Liver (tissue), 8 donors: ENCODE measurements at regions not wholly inside any gene's neighbourhood (a gene's known extent, or its start where the extent isn't known, plus 50 kb on each side); places are given as distances from the start of the nearest gene placed in this dataset.

Experiments
- DNase-seq: peaks from one replicate; pipeline ENCODE4 v3.0.0-alpha.2; 2017; ENCODE audit warnings: low spot score
- H3K27ac ChIP-seq, 2 donors: one replicate each; pipeline ENCODE4 v1.7.0; 2013; ENCODE audit warnings: inconsistent platforms in 2 of 2, low read length in 2 of 2, control low read depth in 1 of 2, low read depth in 1 of 2, mild to moderate bottlenecking in 1 of 2
- H3K27me3 ChIP-seq, 4 donors: one replicate each; pipeline versions ENCODE4 v1.6.1 to v1.7.0; 2013; ENCODE audit warnings: low read length in 3 of 4, inconsistent platforms in 1 of 4, mild to moderate bottlenecking in 1 of 4, moderate library complexity in 1 of 4; ENCODE audit not compliant: control insufficient read depth in 4 of 4, insufficient read depth in 4 of 4
- H3K36me3 ChIP-seq, 4 donors: one replicate each; pipeline versions ENCODE4 v1.6.1 to v1.7.0; 2013; ENCODE audit warnings: low read length in 3 of 4, mild to moderate bottlenecking in 3 of 4, low read depth in 1 of 4, moderate library complexity in 1 of 4; ENCODE audit not compliant: control insufficient read depth in 4 of 4, insufficient read depth in 3 of 4
- H3K4me1 ChIP-seq, 4 donors: one replicate each; pipeline versions ENCODE4 v1.6.1 to v1.7.0; 2013; ENCODE audit warnings: low read length in 3 of 4, mild to moderate bottlenecking in 3 of 4, moderate library complexity in 1 of 4; ENCODE audit not compliant: control insufficient read depth in 4 of 4, insufficient read depth in 4 of 4
- H3K4me3 ChIP-seq, 3 donors: one replicate each; pipeline versions ENCODE4 v1.6.1 to v1.7.0; 2013; ENCODE audit warnings: low read length in 3 of 3, control low read depth in 1 of 3, low read depth in 1 of 3, mild to moderate bottlenecking in 1 of 3
- H3K9ac ChIP-seq, 2 donors: one replicate each; pipeline ENCODE4 v1.7.0; 2013; ENCODE audit warnings: low read length in 2 of 2, mild to moderate bottlenecking in 2 of 2, moderate library complexity in 2 of 2, control low read depth in 1 of 2, low read depth in 1 of 2
- H3K9me3 ChIP-seq, 4 donors: one replicate each; pipeline versions ENCODE4 v1.6.1 to v1.7.0; 2013; ENCODE audit warnings: low read length in 3 of 4; ENCODE audit not compliant: control insufficient read depth in 4 of 4
- CTCF ChIP-seq: fragments of 150-350 bp; IDR thresholded peaks from 2 replicates; pipeline ENCODE4 v1.5.1; 2017; ENCODE audit warnings: improper control_type of control experiment, low read depth, low read length; ENCODE audit not compliant: missing input control
- FOXA1 ChIP-seq: IDR thresholded peaks from 2 replicates; pipeline ENCODE4 v1.6.1; 2016; ENCODE audit warnings: antibody characterized with exemption
- FOXA2 ChIP-seq: IDR thresholded peaks from 2 replicates; pipeline ENCODE4 v1.6.1; 2016; ENCODE audit warnings: antibody characterized with exemption
- GABPA ChIP-seq, 2 donors: IDR thresholded peaks in 1 of 2; conservative IDR thresholded peaks in 1 of 2; 2 replicates each; pipeline ENCODE4 v1.6.1; 2016; ENCODE audit warnings: antibody characterized with exemption in 2 of 2, mild to moderate bottlenecking in 1 of 2, moderate library complexity in 1 of 2
- HNF4A ChIP-seq, 2 donors: conservative IDR thresholded peaks; 2 replicates each; pipeline ENCODE4 v1.6.1; 2016; ENCODE audit warnings: antibody characterized with exemption in 2 of 2, mild to moderate bottlenecking in 2 of 2
- HNF4G ChIP-seq: IDR thresholded peaks from 2 replicates; pipeline ENCODE4 v1.6.1; 2016; ENCODE audit warnings: antibody characterized with exemption
- MAX ChIP-seq: IDR thresholded peaks from 2 replicates; pipeline ENCODE4 v1.6.1; 2016; ENCODE audit warnings: antibody characterized with exemption
- NR2F2 ChIP-seq: IDR thresholded peaks from 2 replicates; pipeline ENCODE4 v1.6.1; 2016; ENCODE audit warnings: antibody characterized with exemption
- RAD21 ChIP-seq, 2 donors: IDR thresholded peaks; 2 replicates each; pipeline ENCODE4 v1.6.1; 2016; ENCODE audit warnings: antibody characterized with exemption in 2 of 2, mild to moderate bottlenecking in 2 of 2
- RXRA ChIP-seq, 2 donors: IDR thresholded peaks; 2 replicates each; pipeline ENCODE4 v1.6.1; 2017 to 2018; ENCODE audit warnings: antibody characterized with exemption in 2 of 2, mild to moderate bottlenecking in 1 of 2
- TAF1 ChIP-seq: conservative IDR thresholded peaks from 2 replicates; pipeline ENCODE4 v1.6.1; 2016; ENCODE audit warnings: antibody characterized with exemption, mild to moderate bottlenecking
- YY1 ChIP-seq: IDR thresholded peaks from 2 replicates; pipeline ENCODE4 v1.6.1; 2016; ENCODE audit warnings: antibody characterized with exemption, mild to moderate bottlenecking
- WGBS: extraction: QIAGEN DNeasy Blood & Tissue Kit; methylation state at CpG from one replicate; pipeline ENCODE4 v1.1.7; 2013; 5-methylcytosine and 5-hydroxymethylcytosine counted together
- TF ChIP-seq, protein P1 (sequence below): IDR thresholded peaks from 2 replicates; pipeline ENCODE4 v1.6.1; 2016; ENCODE audit warnings: antibody characterized with exemption, mild to moderate bottlenecking
- TF ChIP-seq, protein P2 (sequence below): IDR thresholded peaks from 2 replicates; pipeline ENCODE4 v1.6.1; 2016; ENCODE audit warnings: antibody characterized with exemption
- TF ChIP-seq, protein P3 (sequence below): IDR thresholded peaks from 2 replicates; pipeline ENCODE4 v1.6.1; 2016; ENCODE audit warnings: antibody characterized with exemption
- donor health status: healthy.
- donor health status: healthy.
- donor health status: healthy.
- donor health status: healthy.
- donor health status: healthy.

DNA sequence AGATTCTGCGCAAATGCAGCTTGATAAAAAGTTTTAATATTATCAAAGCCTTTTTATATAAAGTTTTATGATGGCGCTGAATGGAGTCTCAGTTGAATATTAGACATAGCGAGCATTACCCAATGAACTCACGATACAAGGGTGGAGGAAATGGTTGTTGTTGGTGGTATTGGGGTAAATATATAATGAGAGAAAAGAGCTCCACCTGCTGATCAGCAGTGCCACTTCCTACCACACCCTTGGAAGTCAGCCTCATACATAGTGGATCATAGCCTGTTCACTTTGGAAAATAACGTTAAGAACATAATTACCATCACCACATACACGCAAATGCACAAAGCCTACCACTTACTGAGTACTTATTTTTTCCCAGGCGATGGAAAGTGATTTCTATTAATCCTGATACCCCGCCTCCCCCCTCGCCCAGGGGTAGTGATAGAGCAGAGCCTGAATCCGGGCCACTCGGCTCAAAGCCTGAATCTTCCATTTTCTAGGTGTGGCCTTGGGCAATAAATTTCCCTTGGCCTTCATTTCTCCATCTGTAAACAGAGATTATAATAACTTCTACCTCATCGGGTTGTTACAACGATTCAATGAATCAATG is 358.3 kb downstream of the KLF5 start:
- peak; percentile 57 for TF ChIP-seq CTCF
- peak; percentile 84 for TF ChIP-seq RAD21 (IDR thresholded peaks at IDR 0.05)
- TF ChIP-seq YY1: no peak
- Histone ChIP-seq H3K4me1 (no peaks in the 10 kb centered on the region), H3K36me3 (no peaks in the 10 kb centered on the region), H3K27ac (no peak overlapping the region), H3K9me3 (no peaks in the 10 kb centered on the region), H3K4me3 (no peak overlapping the region), H3K9ac (no peak overlapping the region), H3K27me3 (no peaks in the 10 kb centered on the region)
- WGBS: 83% methylated on average over 13 of the region's 13 CpGs
- DNase-seq: no peak

GRCh38 chr13:73416093-73416492 is 357.3 kb downstream of the KLF5 start:
- Histone ChIP-seq H3K4me3 (no peak overlapping the region), H3K4me1 (no peaks in the 10 kb centered on the region), H3K27ac (no peak overlapping the region), H3K9me3 (no peaks in the 10 kb centered on the region), H3K27me3 (no peaks in the 10 kb centered on the region), H3K36me3 (no peaks in the 10 kb centered on the region), H3K9ac (no peak overlapping the region)
- WGBS: 98% methylated on average over 1 of the region's 1 CpG
- TF ChIP-seq CTCF: no peak
- TF ChIP-seq YY1: no peak
- TF ChIP-seq, protein P1, sequence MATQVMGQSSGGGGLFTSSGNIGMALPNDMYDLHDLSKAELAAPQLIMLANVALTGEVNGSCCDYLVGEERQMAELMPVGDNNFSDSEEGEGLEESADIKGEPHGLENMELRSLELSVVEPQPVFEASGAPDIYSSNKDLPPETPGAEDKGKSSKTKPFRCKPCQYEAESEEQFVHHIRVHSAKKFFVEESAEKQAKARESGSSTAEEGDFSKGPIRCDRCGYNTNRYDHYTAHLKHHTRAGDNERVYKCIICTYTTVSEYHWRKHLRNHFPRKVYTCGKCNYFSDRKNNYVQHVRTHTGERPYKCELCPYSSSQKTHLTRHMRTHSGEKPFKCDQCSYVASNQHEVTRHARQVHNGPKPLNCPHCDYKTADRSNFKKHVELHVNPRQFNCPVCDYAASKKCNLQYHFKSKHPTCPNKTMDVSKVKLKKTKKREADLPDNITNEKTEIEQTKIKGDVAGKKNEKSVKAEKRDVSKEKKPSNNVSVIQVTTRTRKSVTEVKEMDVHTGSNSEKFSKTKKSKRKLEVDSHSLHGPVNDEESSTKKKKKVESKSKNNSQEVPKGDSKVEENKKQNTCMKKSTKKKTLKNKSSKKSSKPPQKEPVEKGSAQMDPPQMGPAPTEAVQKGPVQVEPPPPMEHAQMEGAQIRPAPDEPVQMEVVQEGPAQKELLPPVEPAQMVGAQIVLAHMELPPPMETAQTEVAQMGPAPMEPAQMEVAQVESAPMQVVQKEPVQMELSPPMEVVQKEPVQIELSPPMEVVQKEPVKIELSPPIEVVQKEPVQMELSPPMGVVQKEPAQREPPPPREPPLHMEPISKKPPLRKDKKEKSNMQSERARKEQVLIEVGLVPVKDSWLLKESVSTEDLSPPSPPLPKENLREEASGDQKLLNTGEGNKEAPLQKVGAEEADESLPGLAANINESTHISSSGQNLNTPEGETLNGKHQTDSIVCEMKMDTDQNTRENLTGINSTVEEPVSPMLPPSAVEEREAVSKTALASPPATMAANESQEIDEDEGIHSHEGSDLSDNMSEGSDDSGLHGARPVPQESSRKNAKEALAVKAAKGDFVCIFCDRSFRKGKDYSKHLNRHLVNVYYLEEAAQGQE: no peak
- TF ChIP-seq MAX: no peak
- TF ChIP-seq GABPA (IDR thresholded peaks at IDR 0.05 in 1 of 2, conservative IDR thresholded peaks at IDR 0.05 in 1 of 2): no peak
- no peak for TF ChIP-seq RXRA (IDR thresholded peaks at IDR 0.05)
- TF ChIP-seq TAF1: no peak
- TF ChIP-seq RAD21 (IDR thresholded peaks at IDR 0.05): no peak
- no peak for TF ChIP-seq HNF4G
- TF ChIP-seq, protein P2, sequence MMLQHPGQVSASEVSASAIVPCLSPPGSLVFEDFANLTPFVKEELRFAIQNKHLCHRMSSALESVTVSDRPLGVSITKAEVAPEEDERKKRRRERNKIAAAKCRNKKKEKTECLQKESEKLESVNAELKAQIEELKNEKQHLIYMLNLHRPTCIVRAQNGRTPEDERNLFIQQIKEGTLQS: no peak
- TF ChIP-seq FOXA2: no peak
- no peak for TF ChIP-seq HNF4A (conservative IDR thresholded peaks at IDR 0.05)
- no peak for TF ChIP-seq NR2F2
- TF ChIP-seq, protein P3, sequence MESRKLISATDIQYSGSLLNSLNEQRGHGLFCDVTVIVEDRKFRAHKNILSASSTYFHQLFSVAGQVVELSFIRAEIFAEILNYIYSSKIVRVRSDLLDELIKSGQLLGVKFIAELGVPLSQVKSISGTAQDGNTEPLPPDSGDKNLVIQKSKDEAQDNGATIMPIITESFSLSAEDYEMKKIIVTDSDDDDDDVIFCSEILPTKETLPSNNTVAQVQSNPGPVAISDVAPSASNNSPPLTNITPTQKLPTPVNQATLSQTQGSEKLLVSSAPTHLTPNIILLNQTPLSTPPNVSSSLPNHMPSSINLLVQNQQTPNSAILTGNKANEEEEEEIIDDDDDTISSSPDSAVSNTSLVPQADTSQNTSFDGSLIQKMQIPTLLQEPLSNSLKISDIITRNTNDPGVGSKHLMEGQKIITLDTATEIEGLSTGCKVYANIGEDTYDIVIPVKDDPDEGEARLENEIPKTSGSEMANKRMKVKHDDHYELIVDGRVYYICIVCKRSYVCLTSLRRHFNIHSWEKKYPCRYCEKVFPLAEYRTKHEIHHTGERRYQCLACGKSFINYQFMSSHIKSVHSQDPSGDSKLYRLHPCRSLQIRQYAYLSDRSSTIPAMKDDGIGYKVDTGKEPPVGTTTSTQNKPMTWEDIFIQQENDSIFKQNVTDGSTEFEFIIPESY: no peak
- no peak for TF ChIP-seq FOXA1
- no peak for DNase-seq
